ENCODE measurements at regions not wholly inside any gene's neighbourhood (a gene's known extent, or its start where the extent isn't known, plus 50 kb on each side); places are given as distances from the start of the nearest gene placed in this dataset.

DNA sequence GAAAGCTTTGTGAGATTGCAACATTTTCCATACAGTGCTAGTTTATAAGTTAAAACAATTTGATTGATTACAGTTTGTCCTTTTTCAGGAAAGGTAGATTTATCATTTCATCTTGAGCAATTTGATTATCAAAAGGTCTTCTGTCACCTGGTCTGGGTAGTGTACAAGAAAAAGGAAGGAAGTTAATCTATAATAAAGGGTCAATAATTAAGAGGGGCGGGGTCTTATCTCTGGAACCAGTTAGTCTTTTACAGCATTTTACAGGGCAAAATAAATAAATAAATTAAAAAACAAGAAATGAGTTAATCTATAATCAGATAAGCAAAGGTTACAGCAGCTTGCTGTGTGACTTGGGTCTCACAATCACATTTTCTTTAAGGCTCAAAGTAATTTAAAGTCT lies 277.8 kb upstream of the GYPC start:
- TF ChIP-seq, protein P1, sequence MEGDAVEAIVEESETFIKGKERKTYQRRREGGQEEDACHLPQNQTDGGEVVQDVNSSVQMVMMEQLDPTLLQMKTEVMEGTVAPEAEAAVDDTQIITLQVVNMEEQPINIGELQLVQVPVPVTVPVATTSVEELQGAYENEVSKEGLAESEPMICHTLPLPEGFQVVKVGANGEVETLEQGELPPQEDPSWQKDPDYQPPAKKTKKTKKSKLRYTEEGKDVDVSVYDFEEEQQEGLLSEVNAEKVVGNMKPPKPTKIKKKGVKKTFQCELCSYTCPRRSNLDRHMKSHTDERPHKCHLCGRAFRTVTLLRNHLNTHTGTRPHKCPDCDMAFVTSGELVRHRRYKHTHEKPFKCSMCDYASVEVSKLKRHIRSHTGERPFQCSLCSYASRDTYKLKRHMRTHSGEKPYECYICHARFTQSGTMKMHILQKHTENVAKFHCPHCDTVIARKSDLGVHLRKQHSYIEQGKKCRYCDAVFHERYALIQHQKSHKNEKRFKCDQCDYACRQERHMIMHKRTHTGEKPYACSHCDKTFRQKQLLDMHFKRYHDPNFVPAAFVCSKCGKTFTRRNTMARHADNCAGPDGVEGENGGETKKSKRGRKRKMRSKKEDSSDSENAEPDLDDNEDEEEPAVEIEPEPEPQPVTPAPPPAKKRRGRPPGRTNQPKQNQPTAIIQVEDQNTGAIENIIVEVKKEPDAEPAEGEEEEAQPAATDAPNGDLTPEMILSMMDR (IDR thresholded peaks at IDR 0.05; ENCODE audit: borderline replicate concordance, insufficient read depth, low read depth, low read length) = no peak
- H3K4me3 ChIP-seq (ENCODE audit: low read depth, low read length) = no peak overlapping the region

DNA sequence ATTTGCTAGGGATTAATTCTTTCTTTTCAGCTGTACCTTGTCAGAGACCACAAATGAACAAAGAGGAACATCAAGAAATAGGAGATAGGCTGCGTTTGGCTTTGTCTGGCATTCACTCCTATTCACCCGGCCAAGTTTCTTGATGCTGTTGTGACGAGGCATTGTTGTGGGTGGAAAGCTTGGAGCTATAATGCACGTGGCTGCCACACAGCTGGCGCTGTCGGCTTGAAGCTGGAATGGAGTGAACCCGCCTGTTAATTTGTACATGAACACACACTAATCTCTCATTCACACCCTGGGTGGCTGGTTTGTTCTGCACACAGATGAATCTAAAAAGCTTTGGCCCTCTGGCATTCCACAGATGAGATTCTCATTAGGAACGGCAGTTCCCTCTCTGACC lies 274.9 kb upstream of the GYPC start:
- H3K4me3 ChIP-seq (ENCODE audit: low read depth, low read length) = no peak overlapping the region
- TF ChIP-seq, protein P1 (IDR thresholded peaks at IDR 0.05; ENCODE audit: borderline replicate concordance, insufficient read depth, low read depth, low read length) = no peak

DNA sequence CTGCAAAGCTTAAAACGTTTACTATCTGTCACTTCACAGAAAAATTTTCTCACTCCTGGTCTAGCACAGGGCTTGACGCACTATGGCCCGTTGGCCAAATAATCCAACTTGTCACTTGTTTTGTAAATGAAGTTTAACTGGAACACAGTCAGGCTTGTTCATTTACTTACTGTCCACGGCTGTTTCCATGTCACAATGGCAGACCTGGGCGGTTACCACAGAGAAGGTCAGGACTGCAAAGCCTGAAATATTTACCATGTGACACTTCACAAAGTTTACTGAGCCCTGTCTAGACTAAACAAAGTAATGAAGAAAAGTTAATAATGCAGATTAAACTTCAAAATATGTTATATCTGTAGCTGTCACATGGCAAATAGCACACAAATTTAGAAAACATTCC lies 273.0 kb upstream of the GYPC start:
- TF ChIP-seq, protein P1 (IDR thresholded peaks at IDR 0.05; ENCODE audit: borderline replicate concordance, insufficient read depth, low read depth, low read length) = no peak
- H3K4me3 ChIP-seq (ENCODE audit: low read depth, low read length) = no peak overlapping the region

DNA sequence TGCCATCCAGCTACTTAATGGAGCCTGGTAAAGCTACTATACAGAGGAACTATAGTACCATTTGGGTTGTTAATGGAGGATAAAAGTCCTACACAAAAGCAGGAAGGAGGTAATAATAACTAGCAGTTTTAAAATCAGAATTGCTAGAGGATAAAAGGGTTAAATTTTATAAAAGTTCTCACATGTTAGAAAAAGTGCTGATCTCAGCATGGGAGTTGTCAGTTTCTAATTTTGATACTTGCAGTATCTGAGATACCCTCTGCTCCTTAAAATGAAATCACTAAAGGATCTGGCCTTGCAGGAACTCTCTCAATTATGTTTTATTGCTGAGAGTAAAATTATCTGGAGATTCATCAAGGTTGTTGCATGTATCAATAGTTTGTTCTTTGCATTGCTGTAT lies 272.2 kb upstream of the GYPC start:
- H3K4me3 ChIP-seq (ENCODE audit: low read depth, low read length) = no peak overlapping the region
- TF ChIP-seq, protein P1 (IDR thresholded peaks at IDR 0.05; ENCODE audit: borderline replicate concordance, insufficient read depth, low read depth, low read length) = no peak

DNA sequence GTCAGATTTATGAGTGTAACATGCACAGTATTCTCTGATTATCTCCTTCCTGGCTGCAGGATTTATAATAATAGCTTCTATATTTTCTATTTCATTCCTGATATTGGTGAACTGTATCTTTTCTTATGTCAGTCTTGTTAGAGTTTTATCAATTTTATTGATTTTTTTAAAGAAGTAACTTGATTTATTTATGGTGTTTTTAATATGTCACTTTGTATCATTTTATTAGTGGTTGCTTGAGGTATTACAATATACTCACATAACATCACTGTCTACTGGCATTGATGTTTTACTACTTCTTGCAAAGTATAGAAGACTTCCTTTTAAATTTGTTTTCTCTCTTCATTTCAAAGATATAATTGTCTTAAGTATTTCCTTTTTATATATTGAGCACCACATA lies 270.5 kb upstream of the GYPC start:
- TF ChIP-seq, protein P1 (IDR thresholded peaks at IDR 0.05; ENCODE audit: borderline replicate concordance, insufficient read depth, low read depth, low read length) = no peak
- no peak overlapping the region for H3K4me3 ChIP-seq (ENCODE audit: low read depth, low read length)

DNA sequence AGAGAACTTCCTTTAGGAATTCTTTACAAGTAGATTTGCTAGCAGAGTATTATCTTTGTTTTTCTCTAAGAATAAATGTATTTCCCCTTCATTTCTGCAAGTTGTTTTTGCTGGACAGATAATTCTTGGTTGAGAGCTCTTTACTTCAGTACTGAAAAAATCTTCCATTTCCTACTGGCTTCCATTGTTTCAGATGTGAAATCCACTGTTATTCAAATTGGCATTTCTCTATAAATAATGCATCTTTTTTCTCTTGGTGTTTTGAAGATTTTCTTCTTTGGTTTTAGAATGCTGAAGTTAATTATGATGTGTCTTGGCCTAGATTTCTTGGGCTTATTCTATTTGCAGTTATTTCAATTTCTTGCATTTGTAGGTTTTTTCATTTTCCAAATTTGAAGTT lies 270.0 kb upstream of the GYPC start:
- H3K4me3 ChIP-seq (ENCODE audit: low read depth, low read length) = no peak overlapping the region
- TF ChIP-seq, protein P1 (IDR thresholded peaks at IDR 0.05; ENCODE audit: borderline replicate concordance, insufficient read depth, low read depth, low read length) = no peak

DNA sequence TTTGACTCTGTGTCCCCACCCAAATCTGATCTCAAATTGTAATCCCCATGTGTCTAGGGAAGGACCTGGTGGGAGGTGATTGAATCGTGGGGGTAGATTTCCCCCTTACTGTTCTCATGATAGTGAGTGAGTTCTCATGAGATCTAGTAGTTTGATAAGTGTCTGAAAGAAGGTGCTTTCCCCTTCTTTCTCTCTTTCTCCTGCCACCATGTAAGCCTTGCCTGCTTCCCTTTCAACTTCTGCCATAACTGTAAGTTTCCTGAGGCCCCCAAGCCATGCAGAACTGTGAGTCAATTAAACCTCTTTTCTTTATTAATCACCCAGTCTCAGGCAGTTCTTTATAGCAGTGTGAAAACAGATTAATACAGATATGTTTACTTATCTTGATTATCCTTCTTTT lies 266.5 kb upstream of the GYPC start:
- TF ChIP-seq, protein P1 (IDR thresholded peaks at IDR 0.05; ENCODE audit: borderline replicate concordance, insufficient read depth, low read depth, low read length) = no peak
- no peak overlapping the region for H3K4me3 ChIP-seq (ENCODE audit: low read depth, low read length)
